PC-3 (cell line): ENCODE measurements at regions not wholly inside any gene's neighbourhood (a gene's known extent, or its start where the extent isn't known, plus 50 kb on each side); places are given as distances from the start of the nearest gene placed in this dataset.

Experiments
- ATAC-seq: fragments of 200-7000 bp; cut with Tn5 transposase; 2 replicates; pipeline ENCODE4 v1.9.1; 2020; ENCODE audit warnings: mild to moderate bottlenecking, moderate library complexity
- BruUV-seq: library from RNA; stranded (reverse); fragments of 400-500 nt; replicated peaks from 2 replicates; lab custom pipeline; 2021; lab: Mats Ljungman, UMichigan
- CTCF ChIA-PET: fragments of 300-600 bp; sonication (Branson Sonifier 250); formaldehyde crosslinking; loops from one replicate; lab custom pipeline; 2022; ENCODE audit warnings: antibody characterized with exemption; lab: Charles Lee
- POLR2A ChIA-PET: fragments of 300-600 bp; sonication (Branson Sonifier 250); formaldehyde crosslinking; loops from one replicate; lab custom pipeline; 2022; ENCODE audit warnings: antibody characterized with exemption; ENCODE audit not compliant: unreplicated experiment; lab: Charles Lee
- DNase-seq: peaks from one replicate; pipeline ENCODE4 v3.0.0-alpha.2; 2015
- H2AFZ ChIP-seq: fragments of 300-600 bp; sonication (generic); 2 replicates; pipeline ENCODE4 v1.6.0; 2016; ENCODE audit warnings: antibody characterized with exemption, low read length
- H3F3A ChIP-seq: fragments of 300-600 bp; sonication (generic); one replicate; pipeline ENCODE4 v1.6.0; 2017; ENCODE audit warnings: antibody characterized with exemption, low read length, control low read depth, mild to moderate bottlenecking; ENCODE audit not compliant: unreplicated experiment
- H3K27ac ChIP-seq: fragments of 300-600 bp; sonication (generic); 2 replicates; pipeline ENCODE4 v1.5.1; 2016; ENCODE audit warnings: mild to moderate bottlenecking, low read length
- H3K27me3 ChIP-seq: fragments of 300-600 bp; sonication (generic); 2 replicates; pipeline ENCODE4 v1.6.1; 2016; ENCODE audit warnings: low read length, mixed read lengths
- H3K36me3 ChIP-seq: fragments of 300-600 bp; sonication (generic); 2 replicates; pipeline ENCODE4 v1.6.1; 2016; ENCODE audit warnings: low read depth, mixed run types, low read length, mixed read lengths
- H3K4me1 ChIP-seq: fragments of 300-600 bp; sonication (generic); 2 replicates; pipeline ENCODE4 v1.5.1; 2016; ENCODE audit warnings: low read length; ENCODE audit not compliant: insufficient read depth
- H3K4me2 ChIP-seq: fragments of 300-600 bp; sonication (generic); 2 replicates; pipeline ENCODE4 v1.6.0; 2016; ENCODE audit warnings: low read length
- H3K4me3 ChIP-seq: fragments of 300-600 bp; sonication (generic); 2 replicates; pipeline ENCODE4 v1.5.1; 2016; ENCODE audit warnings: mild to moderate bottlenecking, low read length, mixed read lengths
- H3K79me2 ChIP-seq: fragments of 300-600 bp; sonication (generic); 2 replicates; pipeline ENCODE4 v1.6.1; 2017; ENCODE audit warnings: low read length, mixed read lengths
- H3K9ac ChIP-seq: fragments of 300-600 bp; sonication (generic); 2 replicates; pipeline ENCODE4 v1.6.0; 2016; ENCODE audit warnings: mild to moderate bottlenecking, low read length
- H3K9me2 ChIP-seq: fragments of 300-600 bp; sonication (generic); replicated peaks from 2 replicates; pipeline ENCODE4 v1.6.1; 2016; ENCODE audit warnings: mixed run types, low read length, mixed read lengths
- H3K9me3 ChIP-seq: fragments of 300-600 bp; sonication (generic); 2 replicates; pipeline ENCODE4 v1.6.1; 2016; ENCODE audit warnings: low read length, mixed read lengths
- H4K20me1 ChIP-seq: fragments of 300-600 bp; sonication (generic); 2 replicates; pipeline ENCODE4 v1.6.1; 2016; ENCODE audit warnings: low read length, mixed read lengths
- EZH2 ChIP-seq: fragments of 300-600 bp; sonication (generic); IDR thresholded peaks from one replicate; pipeline ENCODE4 v1.6.1; 2017; ENCODE audit warnings: antibody characterized with exemption, mild to moderate bottlenecking, low read length; ENCODE audit not compliant: unreplicated experiment
- EZH2phosphoT487 ChIP-seq: fragments of 300-600 bp; sonication (generic); IDR thresholded peaks from 2 replicates; pipeline ENCODE4 v1.6.1; 2018; ENCODE audit warnings: mild to moderate bottlenecking, antibody characterized with exemption, low read length, borderline replicate concordance
- intact Hi-C: fragments of 100-400 bp; cut with micrococcal nuclease; formaldehyde crosslinking; loops from 2 replicates; pipeline ENCODE4 v1.9.0; 2023
- TF ChIP-seq, protein P1 (sequence below): fragments of 300-600 bp; sonication (generic); conservative IDR thresholded peaks from 2 replicates; pipeline ENCODE4 v1.5.1; 2017; ENCODE audit warnings: antibody characterized with exemption, low read depth, mild to moderate bottlenecking, low read length

DNA sequence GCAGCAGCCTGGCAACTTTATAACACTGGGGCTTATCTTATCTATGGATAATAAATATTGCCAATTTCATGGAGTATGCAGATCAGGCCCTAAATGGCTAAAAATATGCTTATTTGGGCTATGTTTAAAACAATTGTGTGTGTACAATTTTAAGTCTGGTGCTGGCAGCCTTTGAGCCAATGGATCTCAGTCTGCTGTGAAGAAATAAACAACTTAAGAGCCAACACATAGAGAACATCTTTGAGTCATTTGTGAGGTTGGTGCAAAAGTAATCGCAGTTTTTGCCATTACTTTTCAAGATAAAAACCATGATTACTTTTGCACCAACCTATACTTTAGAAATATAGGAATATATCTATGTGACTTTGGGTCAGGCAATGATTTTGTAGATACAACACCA is 129.1 kb upstream of the CARMIL1 start:
- ChIA-PET POLR2A (no interaction called here), CTCF (no interaction called here)
- intact Hi-C loops, result no loop called here
- TF ChIP-seq EZH2, result no peak
- TF ChIP-seq EZH2phosphoT487, result no peak
- TF ChIP-seq, protein P1, sequence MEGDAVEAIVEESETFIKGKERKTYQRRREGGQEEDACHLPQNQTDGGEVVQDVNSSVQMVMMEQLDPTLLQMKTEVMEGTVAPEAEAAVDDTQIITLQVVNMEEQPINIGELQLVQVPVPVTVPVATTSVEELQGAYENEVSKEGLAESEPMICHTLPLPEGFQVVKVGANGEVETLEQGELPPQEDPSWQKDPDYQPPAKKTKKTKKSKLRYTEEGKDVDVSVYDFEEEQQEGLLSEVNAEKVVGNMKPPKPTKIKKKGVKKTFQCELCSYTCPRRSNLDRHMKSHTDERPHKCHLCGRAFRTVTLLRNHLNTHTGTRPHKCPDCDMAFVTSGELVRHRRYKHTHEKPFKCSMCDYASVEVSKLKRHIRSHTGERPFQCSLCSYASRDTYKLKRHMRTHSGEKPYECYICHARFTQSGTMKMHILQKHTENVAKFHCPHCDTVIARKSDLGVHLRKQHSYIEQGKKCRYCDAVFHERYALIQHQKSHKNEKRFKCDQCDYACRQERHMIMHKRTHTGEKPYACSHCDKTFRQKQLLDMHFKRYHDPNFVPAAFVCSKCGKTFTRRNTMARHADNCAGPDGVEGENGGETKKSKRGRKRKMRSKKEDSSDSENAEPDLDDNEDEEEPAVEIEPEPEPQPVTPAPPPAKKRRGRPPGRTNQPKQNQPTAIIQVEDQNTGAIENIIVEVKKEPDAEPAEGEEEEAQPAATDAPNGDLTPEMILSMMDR, result no peak
- no peaks in the 10 kb centered on the region for H3K4me1 ChIP-seq
- H3K27ac ChIP-seq, result no peak overlapping the region
- H3K79me2 ChIP-seq, result no peaks in the 10 kb centered on the region
- no peaks in the 10 kb centered on the region for H3F3A ChIP-seq
- no TSS peak for BruUV-seq
- ATAC-seq (no peak), DNase-seq (no peak)
- no peak overlapping the region for H3K4me2 ChIP-seq
- H3K27me3 ChIP-seq, result no peaks in the 10 kb centered on the region
- H2AFZ ChIP-seq, result no peak overlapping the region
- no peaks in the 10 kb centered on the region for H3K36me3 ChIP-seq
- no peaks in the 10 kb centered on the region for H3K9me2 ChIP-seq
- H3K4me3 ChIP-seq, result no peak overlapping the region
- no peaks in the 10 kb centered on the region for H3K9me3 ChIP-seq
- H3K9ac ChIP-seq, result no peak overlapping the region
- H4K20me1 ChIP-seq, result no peaks in the 10 kb centered on the region

DNA sequence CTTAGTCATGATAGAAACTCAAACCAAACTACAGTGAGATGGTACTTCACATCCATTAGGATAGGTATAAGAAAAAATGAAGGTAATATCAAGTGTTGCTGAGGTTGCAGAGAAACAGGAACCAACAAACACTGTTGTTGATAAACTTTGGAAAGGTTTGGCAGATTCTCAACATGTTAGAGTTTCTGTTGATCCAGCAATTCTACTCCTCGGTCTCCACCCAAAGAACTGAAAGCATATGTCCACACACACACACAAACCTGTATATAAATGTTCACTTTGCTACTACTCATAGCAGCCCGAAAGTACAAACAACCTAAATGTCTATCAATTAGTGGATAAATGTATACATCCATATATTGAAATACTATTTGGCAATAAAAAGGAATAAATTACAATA is 128.3 kb upstream of the CARMIL1 start:
- CTCF ChIA-PET, result no interaction called here
- BruUV-seq, result no TSS peak
- no peaks in the 10 kb centered on the region for H3K9me3 ChIP-seq
- H3K79me2 ChIP-seq, result no peaks in the 10 kb centered on the region
- H3K27me3 ChIP-seq, result no peaks in the 10 kb centered on the region
- POLR2A ChIA-PET, result no interaction called here
- TF ChIP-seq EZH2, result no peak
- TF ChIP-seq, protein P1, result no peak
- no peak for TF ChIP-seq EZH2phosphoT487
- no peaks in the 10 kb centered on the region for H3K9me2 ChIP-seq
- no peak overlapping the region for H3K4me3 ChIP-seq
- H3K36me3 ChIP-seq, result no peaks in the 10 kb centered on the region
- no peak for DNase-seq
- no peak overlapping the region for H3K27ac ChIP-seq
- no peaks in the 10 kb centered on the region for H3K4me1 ChIP-seq
- no peaks in the 10 kb centered on the region for H3F3A ChIP-seq
- H3K9ac ChIP-seq, result no peak overlapping the region
- H4K20me1 ChIP-seq, result no peaks in the 10 kb centered on the region
- no peak for ATAC-seq
- H2AFZ ChIP-seq, result no peak overlapping the region
- no peak overlapping the region for H3K4me2 ChIP-seq
- intact Hi-C loops, result no loop called here

GRCh38 chr6:25153079-25153478 is 126.1 kb upstream of the CARMIL1 start:
- intact Hi-C loops, result no loop called here
- TF ChIP-seq, protein P1, result no peak
- no peak for TF ChIP-seq EZH2phosphoT487
- TF ChIP-seq EZH2, result no peak
- Histone ChIP-seq H3K36me3 (no peaks in the 10 kb centered on the region), H3K9me3 (peaks cover 11% of the 10 kb centered on the region; the same call in 1 of the 2 replicates), H3K27me3 (no peaks in the 10 kb centered on the region), H3K9me2 (no peaks in the 10 kb centered on the region), H3F3A (no peaks in the 10 kb centered on the region), H3K4me2 (no peak overlapping the region), H2AFZ (no peak overlapping the region), H3K27ac (no peak overlapping the region), H4K20me1 (no peaks in the 10 kb centered on the region), H3K4me1 (no peaks in the 10 kb centered on the region), H3K79me2 (no peaks in the 10 kb centered on the region), H3K4me3 (no peak overlapping the region), H3K9ac (no peak overlapping the region)
- DNase-seq (no peak), ATAC-seq (no peak)
- no TSS peak for BruUV-seq
- ChIA-PET POLR2A (no interaction called here), CTCF (no interaction called here)
